ENCODE measurements at regions not wholly inside any gene's neighbourhood (a gene's known extent, or its start where the extent isn't known, plus 50 kb on each side); places are given as distances from the start of the nearest gene placed in this dataset.

- no peak for TF ChIP-seq CTCF (IDR thresholded peaks at IDR 0.05; ENCODE audit: poor library complexity)
- TF ChIP-seq EZH2phosphoT487 (IDR thresholded peaks at IDR 0.05; ENCODE audit: low read depth, severe bottlenecking, unreplicated experiment) = no peak
- TF ChIP-seq EZH2 (IDR thresholded peaks at IDR 0.05; ENCODE audit: borderline replicate concordance) = no peak
Observed at GRCh38 chr15:48059791-48060190, 61.0 kb upstream of the SLC24A5 start.
